GM23338 (cell line): ENCODE measurements at regions not wholly inside any gene's neighbourhood (a gene's known extent, or its start where the extent isn't known, plus 50 kb on each side); places are given as distances from the start of the nearest gene placed in this dataset.

ENCODE experiments used
- CREB1 ChIP-seq: fragments of 250-450 bp; sonication (Bioruptor Pico); IDR thresholded peaks from 2 replicates; pipeline ENCODE4 v1.5.0; 2020; ENCODE audit warnings: low read depth, mild to moderate bottlenecking, moderate library complexity
- CTCF ChIP-seq, 2 experiments: fragments of 200-600 bp in 1 of 2; sonication (generic) in 1 of 2; conservative IDR thresholded peaks; 2 replicates each; pipeline versions ENCODE4 v1.5.1 to v1.6.1; 2016 to 2017; ENCODE audit warnings: antibody characterized with exemption in 2 of 2, low read depth in 2 of 2, mild to moderate bottlenecking in 2 of 2, moderate library complexity in 1 of 2
- EZH2 ChIP-seq: fragments of 200-600 bp; sonication (generic); IDR thresholded peaks from one replicate; pipeline ENCODE4 v1.8.0; 2017; ENCODE audit warnings: antibody characterized with exemption, mild to moderate bottlenecking, low read depth; ENCODE audit not compliant: unreplicated experiment
- EZH2phosphoT487 ChIP-seq: fragments of 200-600 bp; sonication (generic); IDR thresholded peaks from one replicate; pipeline ENCODE4 v1.8.1; 2018; ENCODE audit warnings: antibody characterized with exemption; ENCODE audit not compliant: unreplicated experiment
- POLR2AphosphoS5 ChIP-seq: IDR thresholded peaks from 2 replicates; pipeline ENCODE4 v1.6.1; 2016; ENCODE audit warnings: antibody characterized with exemption, low read depth
- REST ChIP-seq: IDR thresholded peaks from one replicate; pipeline ENCODE4 v1.6.1; 2018; ENCODE audit warnings: antibody characterized with exemption; ENCODE audit not compliant: unreplicated experiment
- STAT1 ChIP-seq: IDR thresholded peaks from one replicate; pipeline ENCODE4 v1.6.1; 2016; ENCODE audit warnings: antibody characterized with exemption; ENCODE audit not compliant: unreplicated experiment
- ZNF114 ChIP-seq: fragments of 250-450 bp; sonication (Bioruptor Pico); IDR thresholded peaks from 2 replicates; pipeline ENCODE4 v1.5.0; 2020; ENCODE audit warnings: mild to moderate bottlenecking, moderate library complexity

DNA sequence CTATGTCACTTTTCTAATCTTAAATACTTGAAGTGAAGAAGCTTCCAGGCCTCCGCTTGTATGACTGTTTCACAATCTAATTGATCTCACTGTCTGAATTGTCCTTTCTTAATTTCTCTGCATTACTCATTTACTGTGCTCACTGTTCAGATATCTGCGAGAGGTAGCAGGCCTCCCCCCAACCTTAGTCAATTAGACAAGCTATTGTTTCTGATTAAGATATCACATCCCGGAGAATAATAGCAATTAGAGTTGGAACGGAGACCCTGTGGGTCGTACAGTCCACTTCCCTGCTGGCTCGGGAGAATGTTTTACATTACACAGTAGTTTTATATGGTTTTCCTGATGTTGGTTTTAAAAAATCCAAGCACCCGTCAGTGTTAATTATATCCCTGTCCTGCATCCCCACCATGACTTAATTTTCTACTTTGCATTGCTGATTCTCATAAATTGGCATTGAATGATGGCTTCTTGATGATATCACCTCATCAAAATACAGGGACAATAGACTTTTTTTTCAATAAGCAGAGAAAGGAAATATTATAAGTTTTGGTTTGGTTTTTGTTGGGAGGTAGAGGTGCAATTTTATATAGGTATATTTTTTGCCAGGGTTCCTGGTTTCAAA lies 178.7 kb upstream of the TSHZ2 start:
- TF ChIP-seq EZH2phosphoT487 (no peak), CTCF (conservative IDR thresholded peaks at IDR 0.05; ENCODE audit: low read depth in 2 of 2) (no peak), POLR2AphosphoS5 (no peak), REST (no peak), EZH2 (no peak), STAT1 (no peak), ZNF114 (CRISPR knock-in tag) (no peak), CREB1 (CRISPR knock-in tag) (no peak)
